Urothelium cell line (cell line): ENCODE measurements at regions not wholly inside any gene's neighbourhood (a gene's known extent, or its start where the extent isn't known, plus 50 kb on each side); places are given as distances from the start of the nearest gene placed in this dataset.
"Not testable (repeated sequence)": the region's sequence is repeated elsewhere in the genome, so short reads cannot be mapped to it uniquely, and the experiment has no call there.

Experiments
- DNase-seq: peaks from one replicate; pipeline ENCODE4 v3.0.0; 2011; ENCODE audit warnings: low spot score, mixed read lengths
- FAIRE-seq: peaks from 2 replicates; lab custom pipeline; 2011; peaks lifted over from hg19 to GRCh38; lab: Jason Lieb, UNC

- FAIRE-seq (no peak), DNase-seq (no peak)
Observed at GRCh38 chr16:14384745-14385144, 245.3 kb downstream of the PARN start.

DNA sequence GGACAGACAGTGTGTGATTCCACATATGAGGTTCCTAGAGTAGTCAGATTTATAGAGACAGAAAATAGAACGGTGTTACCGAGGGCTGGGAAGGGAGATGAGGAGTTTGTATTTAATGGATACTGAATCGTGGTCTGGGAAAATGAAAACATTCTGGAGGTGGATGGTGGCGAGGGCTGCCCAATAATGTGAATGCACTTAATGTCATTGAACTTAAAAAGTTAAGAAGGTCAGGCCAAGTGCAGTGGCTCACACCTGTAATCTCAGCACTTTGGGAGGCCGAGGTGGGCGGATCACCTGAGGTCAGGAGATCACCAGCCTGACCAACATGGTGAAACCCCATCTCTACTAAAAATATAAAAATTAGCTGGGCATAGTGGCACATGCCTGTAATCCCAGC, 246.2 kb downstream of the PARN start:
- DNase-seq, FAIRE-seq: not testable (repeated sequence)

GRCh38 chr16:14378689-14379467, 251.2 kb downstream of the PARN start:
- DNase-seq, result no peak
- FAIRE-seq, result no peak

- DNase-seq, result peak; percentile 41
- FAIRE-seq, result no peak
Observed at GRCh38 chr16:14378131-14378551, 251.9 kb downstream of the PARN start.

GRCh38 chr16:14377326-14377725, 252.7 kb downstream of the PARN start:
- no peak for DNase-seq
- FAIRE-seq, result no peak

DNA sequence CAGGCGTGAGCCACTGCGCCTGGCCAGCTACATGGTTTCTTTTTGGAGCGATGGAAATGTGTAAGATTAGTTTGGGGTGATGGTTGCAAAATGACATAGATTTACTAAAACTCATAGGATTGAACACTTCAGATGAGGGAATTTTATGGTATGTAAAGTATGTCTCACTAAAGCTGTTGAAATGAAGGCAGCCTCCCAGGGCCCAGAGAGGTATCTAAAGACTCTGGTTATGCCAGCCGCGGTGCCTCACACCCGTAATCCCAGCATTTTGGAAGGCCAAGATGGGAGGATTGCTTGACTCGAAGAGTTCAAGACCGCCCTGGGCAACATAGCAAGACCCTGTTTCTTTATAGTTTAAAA, 254.9 kb downstream of the PARN start:
- FAIRE-seq (no peak), DNase-seq (no peak)

GRCh38 chr16:14374451-14375131, 255.5 kb downstream of the PARN start:
- DNase-seq, result no peak
- FAIRE-seq, result no peak

- FAIRE-seq (no peak), DNase-seq (no peak)
Observed at GRCh38 chr16:14373896-14374295, 256.2 kb downstream of the PARN start.

DNA sequence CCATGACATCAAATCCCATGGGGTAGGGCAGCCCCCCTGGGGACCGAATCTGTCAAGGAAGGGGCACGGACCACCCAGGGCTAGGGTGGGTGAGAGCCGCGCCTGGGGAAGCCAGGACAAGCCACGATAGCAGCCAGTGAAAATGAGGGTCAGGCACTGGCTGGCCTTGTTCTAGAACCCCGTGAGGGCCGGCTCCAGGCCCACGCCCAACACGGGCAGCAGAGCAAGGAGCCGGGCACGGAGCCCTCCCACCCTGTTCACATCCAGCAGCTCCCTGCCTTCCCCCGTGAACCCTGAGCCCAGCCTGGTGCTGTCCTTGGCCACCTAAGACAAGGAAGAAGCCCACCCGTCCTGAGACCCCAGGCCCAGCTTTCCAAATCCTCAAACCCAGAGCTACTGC, 256.7 kb downstream of the PARN start:
- DNase-seq, result no peak
- no peak for FAIRE-seq

DNA sequence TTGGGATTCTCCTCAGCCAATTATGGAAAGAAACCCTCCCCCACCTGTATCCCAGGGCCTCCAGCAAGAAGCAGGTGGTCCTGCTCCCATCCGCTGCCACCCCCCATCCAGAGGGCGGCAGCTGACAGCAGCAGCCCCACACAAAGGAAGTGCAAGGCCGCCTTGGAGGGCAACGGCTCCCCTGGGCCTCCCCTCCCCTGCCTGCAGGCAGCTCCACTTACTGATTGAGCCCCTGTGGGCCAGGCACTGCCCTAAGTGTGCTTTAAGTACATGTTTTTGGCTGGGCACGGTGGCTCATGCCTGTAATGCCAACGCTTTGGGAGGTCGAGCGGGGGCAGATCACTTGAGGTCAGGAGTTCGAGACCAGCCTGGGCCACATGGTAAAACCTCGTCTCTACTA, 257.6 kb downstream of the PARN start:
- DNase-seq (no peak), FAIRE-seq (no peak)

GRCh38 chr16:14371778-14372431, 258.2 kb downstream of the PARN start:
- DNase-seq (no peak), FAIRE-seq (no peak)

- no peak for FAIRE-seq
- DNase-seq, result no peak
Observed at GRCh38 chr16:14370736-14371234, 259.3 kb downstream of the PARN start.

DNA sequence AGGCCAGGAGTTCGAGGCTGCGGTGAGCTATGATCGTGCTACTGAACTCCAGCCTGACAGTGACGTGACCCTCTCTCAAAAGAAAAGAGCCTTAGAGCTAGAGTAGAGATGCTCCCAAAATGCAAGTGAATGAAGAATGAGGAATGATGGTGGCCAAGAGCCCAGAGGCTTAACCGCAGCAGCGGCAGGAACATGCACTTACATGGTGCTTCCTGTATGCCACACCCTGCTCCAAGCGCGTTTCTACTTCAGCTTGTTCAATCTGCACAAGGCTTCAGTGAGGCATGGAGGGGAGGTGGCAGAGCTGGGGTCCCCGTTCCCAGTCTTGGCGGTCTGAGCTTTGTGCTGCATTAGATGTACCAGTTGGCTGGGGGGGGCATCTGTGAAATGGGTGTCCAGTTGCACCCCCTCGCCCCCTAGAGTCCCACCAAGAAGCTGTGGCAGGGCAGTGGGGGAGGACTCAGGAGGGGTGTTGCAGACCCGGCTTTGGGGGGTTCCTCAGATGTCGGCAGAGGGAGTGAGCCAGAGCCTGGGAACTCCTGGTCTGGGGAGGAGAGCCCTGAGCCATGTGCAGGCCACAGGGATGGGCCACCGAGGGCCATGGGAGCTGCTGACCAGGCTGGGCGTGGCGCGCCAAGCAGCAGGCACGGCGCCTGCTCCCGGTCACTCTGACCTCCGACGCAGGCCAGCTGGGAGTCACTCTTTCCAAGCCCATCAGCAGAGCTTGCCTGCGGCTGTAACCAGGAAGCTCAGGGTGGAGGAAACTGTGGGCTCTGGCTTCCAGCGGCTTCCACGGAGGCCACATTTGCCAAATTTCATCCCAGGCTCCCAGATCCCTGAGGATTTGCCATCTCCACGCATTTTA, 260.1 kb downstream of the PARN start:
- FAIRE-seq, result no peak
- no peak for DNase-seq

DNA sequence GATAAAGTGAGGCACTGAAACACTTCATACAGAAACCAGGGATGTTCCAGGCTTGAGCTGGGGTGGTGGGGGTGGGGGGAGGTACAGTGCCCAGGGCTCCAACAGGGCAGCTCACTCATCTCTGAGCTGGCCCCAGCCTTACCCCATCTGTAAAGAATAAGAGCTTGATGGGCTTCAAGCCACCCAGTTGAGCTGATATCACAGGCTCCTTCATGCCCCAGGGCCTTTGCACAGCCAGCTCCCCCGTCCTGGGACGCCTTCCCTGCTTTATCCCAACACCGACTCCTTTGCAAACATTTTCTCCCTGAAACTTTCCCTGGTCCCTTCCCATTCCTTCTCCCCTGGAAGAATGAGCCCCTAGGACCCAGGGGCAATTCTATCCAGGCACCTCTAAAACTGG, 261.7 kb downstream of the PARN start:
- DNase-seq, result no peak
- no peak for FAIRE-seq

GRCh38 chr16:14366974-14367707, 262.9 kb downstream of the PARN start:
- no peak for DNase-seq

DNA sequence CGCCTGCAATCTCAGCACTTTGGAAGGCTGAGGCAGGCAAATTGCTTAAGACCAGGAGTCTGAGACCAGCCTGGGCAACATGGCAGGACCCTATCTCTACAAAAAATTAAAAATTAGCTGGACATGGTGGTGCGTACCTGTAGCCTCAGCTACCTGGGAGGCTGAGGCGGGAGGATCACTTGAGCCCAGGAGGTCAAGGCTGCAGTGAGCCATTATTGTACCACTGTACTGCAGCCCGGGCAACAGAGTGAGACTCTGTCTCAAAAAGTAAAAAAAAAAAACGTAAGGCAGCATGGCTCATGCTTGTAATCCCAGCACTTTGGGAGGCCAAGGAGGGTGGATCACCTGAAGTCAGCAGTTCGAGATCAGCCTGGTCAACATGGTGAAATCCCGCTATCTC, 263.6 kb downstream of the PARN start:
- no peak for DNase-seq
- FAIRE-seq, result no peak

More at GRCh38 chr16:14366974-14367707, 262.9 kb downstream of the PARN start:
- FAIRE-seq, result no peak

GRCh38 chr16:14365200-14365851, 264.7 kb downstream of the PARN start:
- FAIRE-seq, result no peak

GRCh38 chr16:14364386-14365199, 265.5 kb downstream of the PARN start:
- FAIRE-seq (peak; percentile 70), DNase-seq (peak; percentile 87)

More at GRCh38 chr16:14365200-14365851, 264.7 kb downstream of the PARN start:
- DNase-seq, result no peak

GRCh38 chr16:14364112-14364385, 266.0 kb downstream of the PARN start:
- no peak for FAIRE-seq
- no peak for DNase-seq
